ENCODE measurements at regions not wholly inside any gene's neighbourhood (a gene's known extent, or its start where the extent isn't known, plus 50 kb on each side); places are given as distances from the start of the nearest gene placed in this dataset.

GRCh38 chr19:21604951-21605476 is 99.6 kb downstream of the ZNF429 start:
- Histone ChIP-seq H3K4me3 (ENCODE audit: low read depth in 1 of 2, low read length in 1 of 2) (peak overlapping the region; percentile 59 to 60), H3K9me3 (no peaks in the 10 kb centered on the region), H3K4me1 (ENCODE audit: control insufficient read depth in 1 of 2, insufficient read depth in 1 of 2, low read depth in 1 of 2, low read length in 1 of 2) (peaks cover 20 to 24% of the 10 kb centered on the region in 2 experiments), H3K27me3 (no peaks in the 10 kb centered on the region), H3K27ac (peak overlapping the region; percentile 83), H3K36me3 (no peaks in the 10 kb centered on the region)
- TF ChIP-seq CTCF (IDR thresholded peaks at IDR 0.05): no peak
